ENCODE measurements at regions not wholly inside any gene's neighbourhood (a gene's known extent, or its start where the extent isn't known, plus 50 kb on each side); places are given as distances from the start of the nearest gene placed in this dataset.

- no peak for DNase-seq (ENCODE audit: insufficient read length, low spot score)
- FAIRE-seq, result no peak
Measured at GRCh38 chr2:42867093-42868065, 75.0 kb upstream of the HAAO start.

- no peak for FAIRE-seq
- no peak for DNase-seq (ENCODE audit: insufficient read length, low spot score)
Measured at GRCh38 chr2:42865884-42866881, 73.8 kb upstream of the HAAO start.

- DNase-seq (ENCODE audit: insufficient read length, low spot score) (no peak), FAIRE-seq (no peak)
Measured at GRCh38 chr2:42864641-42865280, 72.4 kb upstream of the HAAO start.

- FAIRE-seq (no peak), DNase-seq (ENCODE audit: insufficient read length, low spot score) (no peak)
Measured at GRCh38 chr2:42864222-42864621, 71.8 kb upstream of the HAAO start.

GRCh38 chr2:42863751-42864150 is 71.4 kb upstream of the HAAO start:
- DNase-seq (ENCODE audit: insufficient read length, low spot score) (no peak), FAIRE-seq (no peak)

GRCh38 chr2:42863320-42863719 is 70.9 kb upstream of the HAAO start:
- no peak for DNase-seq (ENCODE audit: insufficient read length, low spot score)
- FAIRE-seq, result no peak

GRCh38 chr2:42862669-42863185 is 70.3 kb upstream of the HAAO start:
- DNase-seq (ENCODE audit: insufficient read length, low spot score) (no peak), FAIRE-seq (no peak)

GRCh38 chr2:42861321-42861720 is 68.9 kb upstream of the HAAO start:
- no peak for DNase-seq (ENCODE audit: insufficient read length, low spot score)

GRCh38 chr2:42860319-42861094 is 68.1 kb upstream of the HAAO start:
- no peak for FAIRE-seq
- no peak for DNase-seq (ENCODE audit: insufficient read length, low spot score)

More at GRCh38 chr2:42861321-42861720, 68.9 kb upstream of the HAAO start:
- FAIRE-seq, result no peak

GRCh38 chr2:42859791-42860190 is 67.4 kb upstream of the HAAO start:
- FAIRE-seq (no peak), DNase-seq (ENCODE audit: insufficient read length, low spot score) (no peak)

GRCh38 chr2:42859006-42859552 is 66.7 kb upstream of the HAAO start:
- DNase-seq (ENCODE audit: insufficient read length, low spot score) (peak; percentile 66), FAIRE-seq (peak; percentile 87)

GRCh38 chr2:42858140-42859005 is 66.0 kb upstream of the HAAO start:
- FAIRE-seq, result no peak
- no peak for DNase-seq (ENCODE audit: insufficient read length, low spot score)

- DNase-seq (ENCODE audit: insufficient read length, low spot score) (no peak), FAIRE-seq (no peak)
Measured at GRCh38 chr2:42856891-42857632, 64.7 kb upstream of the HAAO start.

- FAIRE-seq (no peak), DNase-seq (ENCODE audit: insufficient read length, low spot score) (no peak)
Measured at GRCh38 chr2:42856106-42856860, 63.9 kb upstream of the HAAO start.

GRCh38 chr2:42855221-42855970 is 63.0 kb upstream of the HAAO start:
- DNase-seq (ENCODE audit: insufficient read length, low spot score) (no peak), FAIRE-seq (no peak)

- FAIRE-seq, result no peak
- DNase-seq (ENCODE audit: insufficient read length, low spot score), result no peak
Measured at GRCh38 chr2:42854207-42854818, 61.9 kb upstream of the HAAO start.
